ENCODE measurements at regions not wholly inside any gene's neighbourhood (a gene's known extent, or its start where the extent isn't known, plus 50 kb on each side); places are given as distances from the start of the nearest gene placed in this dataset.
"Not testable (repeated sequence)": the region's sequence is repeated elsewhere in the genome, so short reads cannot be mapped to it uniquely, and the experiment has no call there.

DNA sequence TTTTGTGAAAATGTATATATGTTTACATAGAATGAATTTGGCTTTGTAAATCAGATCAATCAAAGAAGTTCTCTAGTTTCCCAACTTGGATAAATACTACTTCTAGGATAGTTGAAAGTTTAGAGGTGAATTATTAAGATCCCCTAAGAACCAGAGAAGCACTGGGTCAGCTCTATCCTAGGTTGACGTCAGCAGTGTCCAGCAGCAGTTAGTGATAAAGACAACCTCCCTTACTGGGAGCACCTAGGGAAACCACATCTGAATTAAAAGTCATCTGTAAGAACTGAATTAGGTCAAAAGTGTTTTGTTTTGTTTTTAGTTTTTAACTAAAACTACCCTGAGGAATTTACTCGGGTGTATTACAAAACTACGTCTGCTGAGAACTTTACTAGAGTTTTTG is 178.0 kb downstream of the POLR1F start:
- no peak for DNase-seq

DNA sequence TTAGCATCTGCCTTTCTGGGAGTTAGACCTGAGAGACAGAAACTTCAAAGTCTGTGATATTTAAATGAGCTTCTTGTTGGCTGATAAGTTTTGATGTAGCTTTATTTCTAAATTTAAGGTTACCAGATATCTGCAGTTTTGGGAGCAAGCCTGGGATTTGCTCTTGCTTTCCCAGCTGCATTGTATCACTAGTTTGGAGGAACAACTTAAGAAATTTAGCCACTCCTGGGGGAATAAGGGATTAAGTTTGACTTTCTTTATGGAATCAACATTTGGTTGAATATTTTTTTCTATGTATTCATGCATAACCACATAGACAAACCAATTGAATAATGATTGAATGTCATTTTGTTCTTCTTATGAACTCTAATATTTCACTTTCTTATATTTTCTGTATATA is 178.6 kb downstream of the POLR1F start:
- DNase-seq: no peak

DNA sequence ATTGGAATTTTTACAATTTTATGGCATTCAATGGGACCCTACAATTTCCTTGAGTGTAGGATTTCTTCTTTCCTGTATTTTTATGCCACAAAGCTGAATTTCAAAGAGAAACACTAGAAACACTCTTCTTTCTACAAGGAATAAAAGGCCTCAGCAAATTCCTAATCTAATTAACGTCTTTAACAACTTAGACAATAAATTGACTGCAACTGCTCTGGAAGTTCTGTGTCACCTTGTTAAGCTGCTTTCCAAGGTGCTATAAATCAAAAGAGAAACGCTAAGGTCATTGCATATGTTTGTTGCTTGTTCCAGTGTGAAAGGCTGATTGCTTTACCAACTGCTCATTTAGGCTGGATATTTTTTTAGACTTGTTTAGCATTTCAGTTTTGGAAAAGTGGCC is 182.2 kb downstream of the POLR1F start:
- no peak for DNase-seq

- DNase-seq: no peak
These were observed 186.4 kb downstream of the POLR1F start for GRCh38 chr7:19522486-19522885.

DNA sequence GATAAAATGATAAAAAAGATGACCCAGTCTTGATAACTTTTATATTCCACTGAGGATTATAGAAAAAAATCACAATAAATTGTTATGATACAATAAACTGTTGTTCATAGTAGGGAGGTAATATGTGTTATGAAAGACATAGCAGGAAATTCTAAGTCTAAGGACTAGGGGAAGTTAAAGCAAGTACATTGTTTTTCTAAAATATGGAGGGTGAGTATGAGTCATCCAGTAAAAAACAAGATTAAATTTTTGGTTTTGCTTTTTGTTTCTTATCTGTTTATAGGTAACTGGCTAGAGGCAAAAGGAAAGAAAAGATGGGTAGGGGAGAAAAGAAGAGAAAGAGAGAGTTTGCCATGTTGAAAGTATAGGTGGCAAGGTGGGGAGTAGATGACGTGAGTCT is 188.4 kb downstream of the POLR1F start:
- DNase-seq: no peak

DNA sequence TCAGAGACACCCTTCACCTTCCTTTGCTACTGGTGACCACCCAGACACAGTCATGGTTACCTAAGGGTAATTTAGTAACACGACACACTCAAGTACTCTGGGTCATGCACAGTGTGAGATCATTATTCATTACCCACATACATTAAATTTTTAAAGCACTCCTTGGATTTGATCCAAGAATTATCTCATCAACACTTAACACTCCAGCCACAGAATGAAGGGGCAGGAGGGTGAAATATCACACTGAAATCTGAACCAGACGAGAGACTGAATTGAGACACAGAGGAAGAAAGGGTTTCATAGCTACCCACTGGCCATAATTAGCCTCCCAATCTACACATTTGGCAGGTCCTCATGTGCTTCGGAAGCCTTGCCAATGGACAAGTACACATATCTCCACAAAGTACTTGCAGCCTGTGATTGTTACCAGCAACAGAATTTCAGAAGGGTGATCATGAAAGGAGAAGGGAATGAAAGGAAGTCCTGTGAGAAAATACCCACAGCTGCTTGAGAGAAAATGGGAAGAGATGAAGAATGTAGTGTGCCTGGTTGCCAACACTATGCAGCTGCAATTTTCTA is 189.3 kb downstream of the POLR1F start:
- peak; percentile 24 for DNase-seq

DNA sequence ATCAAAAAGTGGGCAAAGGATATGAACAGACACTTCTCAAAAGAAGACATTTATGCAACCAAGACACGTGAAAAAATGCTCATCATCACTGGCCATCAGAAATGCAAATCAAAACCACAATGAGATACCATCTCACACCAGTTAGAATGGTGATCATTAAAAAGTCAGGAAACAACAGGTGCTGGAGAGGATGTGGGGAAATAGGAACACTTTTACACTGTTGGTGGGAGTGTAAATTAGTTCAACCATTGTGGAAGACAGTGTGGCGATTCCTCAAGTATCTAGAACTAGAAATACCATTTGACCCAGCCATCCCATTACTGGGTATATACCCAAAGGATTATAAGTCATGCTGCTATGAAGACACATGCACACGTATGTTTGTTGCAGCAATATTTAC is 191.3 kb downstream of the POLR1F start:
- not testable (repeated sequence) for DNase-seq

- no peak for DNase-seq
These were observed 200.0 kb downstream of the POLR1F start for GRCh38 chr7:19508821-19509220.

DNA sequence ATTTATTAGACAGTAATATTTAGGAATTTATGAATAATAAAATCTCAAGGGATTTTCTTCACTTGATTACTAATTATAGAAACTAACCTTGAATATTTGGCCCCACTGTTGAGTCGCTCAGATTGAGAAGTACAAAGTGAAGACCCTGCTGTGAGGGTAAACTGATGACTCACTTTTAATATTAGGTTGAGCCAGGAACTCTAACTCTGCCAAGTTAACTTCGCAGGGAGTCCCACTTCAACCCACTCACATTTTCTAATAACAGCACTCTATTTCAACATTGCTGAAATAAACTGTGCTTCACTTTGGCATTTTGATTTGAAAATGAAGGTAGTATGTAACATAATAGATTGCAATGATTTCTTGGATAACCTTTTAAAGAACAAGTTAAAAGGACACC is 200.7 kb downstream of the POLR1F start:
- no peak for DNase-seq

DNA sequence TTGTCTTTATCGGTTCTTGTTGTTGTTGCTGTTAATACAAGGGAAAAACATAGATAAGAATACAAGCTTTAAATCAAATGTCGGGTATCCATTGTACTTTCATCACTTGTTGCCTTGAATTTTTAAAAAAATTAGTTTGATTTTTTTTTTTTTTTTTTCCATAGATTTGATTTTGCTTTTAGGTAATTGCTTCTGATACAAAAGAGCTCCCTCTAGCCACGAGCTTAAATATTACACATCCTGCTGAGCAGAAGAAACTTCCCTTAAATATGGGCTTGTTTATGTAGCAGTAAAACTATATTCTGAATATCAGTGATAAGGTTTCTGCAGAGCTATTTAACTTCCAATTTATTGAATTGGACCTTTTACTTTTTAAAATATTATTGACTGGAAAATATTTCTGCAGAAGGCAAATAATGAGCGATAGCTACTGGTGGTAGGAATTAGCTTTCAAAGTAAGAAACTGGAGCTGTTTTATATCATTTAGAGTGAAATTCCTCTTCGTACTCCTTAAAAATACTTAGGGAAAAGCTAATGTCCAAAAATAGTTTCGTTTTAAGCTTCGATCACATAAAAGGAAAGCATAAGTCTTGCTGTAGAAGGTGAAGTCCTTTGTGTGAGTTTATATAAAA is 216.9 kb downstream of the POLR1F start:
- DNase-seq: peak; percentile 25

- no peak for DNase-seq
These were observed 217.5 kb downstream of the POLR1F start for GRCh38 chr7:19491371-19491770.

GRCh38 chr7:19489162-19489820 is 219.5 kb downstream of the POLR1F start:
- no peak for DNase-seq

- DNase-seq: no peak
These were observed 220.8 kb downstream of the POLR1F start for GRCh38 chr7:19488056-19488455.

- DNase-seq: no peak
These were observed 226.2 kb downstream of the POLR1F start for GRCh38 chr7:19482628-19483027.

DNA sequence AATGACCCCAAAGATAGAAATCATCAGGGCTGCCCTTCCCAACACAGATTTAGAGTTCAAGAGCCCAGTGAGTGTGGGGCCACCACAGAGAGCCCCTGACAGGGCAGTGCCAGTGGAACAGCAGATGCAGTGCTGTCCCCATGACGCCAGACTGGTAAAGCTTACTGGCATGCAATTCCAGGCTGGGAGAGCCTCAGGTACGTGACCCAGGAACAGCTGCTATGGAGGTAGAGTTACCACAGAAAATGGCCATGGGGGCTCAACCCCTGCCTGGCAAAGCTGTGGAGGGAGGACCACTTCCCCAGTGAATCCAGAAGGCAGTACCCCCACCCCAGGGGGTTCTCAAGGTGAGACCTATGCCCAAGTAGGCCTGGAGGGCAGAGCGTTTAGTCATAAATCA is 228.5 kb downstream of the POLR1F start:
- DNase-seq: no peak

DNA sequence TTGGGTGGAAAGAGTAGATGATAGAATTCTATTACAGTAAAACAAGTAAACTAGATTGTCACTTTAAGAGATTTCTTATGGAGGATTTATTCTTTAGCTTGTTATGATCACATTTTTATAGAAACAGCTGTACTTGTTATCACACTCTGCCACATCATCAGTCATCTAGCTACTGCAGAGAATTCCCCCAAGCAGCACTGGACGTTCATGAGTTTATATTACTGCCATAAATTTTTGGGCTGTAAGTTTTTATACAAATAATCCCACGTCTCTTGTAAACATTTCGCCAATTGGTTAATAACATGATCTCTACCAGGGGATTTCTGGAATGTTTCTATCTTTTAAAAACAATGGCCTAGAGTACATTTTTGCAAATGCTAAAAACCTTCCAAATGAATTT is 238.8 kb downstream of the POLR1F start:
- DNase-seq: no peak

GRCh38 chr7:19465861-19466260 is 243.0 kb downstream of the POLR1F start:
- DNase-seq: no peak

GRCh38 chr7:19464751-19465150 is 244.1 kb downstream of the POLR1F start:
- no peak for DNase-seq

GRCh38 chr7:19464241-19464640 is 244.6 kb downstream of the POLR1F start:
- DNase-seq: no peak

- DNase-seq: no peak
These were observed 245.3 kb downstream of the POLR1F start for GRCh38 chr7:19463581-19463980.

DNA sequence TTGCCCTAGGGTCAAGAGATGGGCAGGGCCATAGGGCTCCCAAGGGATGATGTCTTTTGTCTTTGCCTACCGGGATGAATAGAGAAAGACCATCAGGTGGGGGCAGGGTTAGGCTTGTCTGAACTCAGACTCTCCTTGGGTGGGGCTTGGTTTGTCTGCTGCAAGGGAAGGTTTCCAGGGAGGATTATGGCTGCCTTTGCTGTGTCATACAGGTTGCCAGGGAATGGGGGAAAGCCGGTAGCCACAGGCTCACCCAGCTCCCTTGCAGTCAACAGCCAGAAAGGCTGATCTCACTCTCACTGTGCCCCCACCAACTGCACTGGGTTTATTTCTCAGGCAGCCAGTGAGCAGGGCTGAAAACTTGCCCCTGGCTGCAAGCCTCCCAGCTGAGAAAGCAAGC is 253.2 kb downstream of the POLR1F start:
- DNase-seq: no peak

- no peak for DNase-seq
These were observed 260.7 kb downstream of the POLR1F start for GRCh38 chr7:19448091-19448490.

GRCh38 chr7:19442016-19442785 is 266.6 kb downstream of the POLR1F start:
- no peak for DNase-seq

- no peak for DNase-seq
These were observed 269.3 kb downstream of the POLR1F start for GRCh38 chr7:19439517-19439916.
